Vagina (tissue), 2 donors: ENCODE measurements at regions not wholly inside any gene's neighbourhood (a gene's known extent, or its start where the extent isn't known, plus 50 kb on each side); places are given as distances from the start of the nearest gene placed in this dataset.
"Not testable (repeated sequence)": the region's sequence is repeated elsewhere in the genome, so short reads cannot be mapped to it uniquely, and the experiment has no call there.

Experiments
- DNase-seq, 2 donors: peaks; one replicate each; pipeline ENCODE4 v3.0.0-alpha.2; 2017; ENCODE audit errors: extremely low spot score in 2 of 2
- H3K27ac ChIP-seq: fragments of 200-600 bp; sonication (generic); one replicate; pipeline ENCODE4 v1.5.1; 2019
- H3K27me3 ChIP-seq: fragments of 200-600 bp; sonication (generic); one replicate; pipeline ENCODE4 v1.5.1; 2019
- H3K36me3 ChIP-seq, 2 donors: fragments of 200-600 bp; sonication (generic); one replicate each; pipeline ENCODE4 v1.5.1; 2017 to 2019
- H3K4me1 ChIP-seq: fragments of 200-600 bp; sonication (generic); one replicate; pipeline ENCODE4 v1.5.1; 2019
- H3K4me3 ChIP-seq, 2 donors: fragments of 200-600 bp; sonication (generic); 1 replicate in 1 of 2; 2 replicates in 1 of 2; pipeline ENCODE4 v1.5.1; 2016 to 2019
- H3K9me3 ChIP-seq: fragments of 200-600 bp; sonication (generic); one replicate; pipeline ENCODE4 v1.5.1; 2019
- POLR2A ChIP-seq, 2 donors: fragments of 450-650 bp; IDR thresholded peaks; one replicate each; pipeline ENCODE4 v1.6.1; 2017; ENCODE audit warnings: antibody characterized with exemption in 2 of 2, mild to moderate bottlenecking in 2 of 2, moderate library complexity in 2 of 2
- POLR2AphosphoS5 ChIP-seq, 2 donors: sonication (generic); formaldehyde crosslinking; IDR thresholded peaks; one replicate each; pipeline ENCODE4 v1.9.0; 2017; ENCODE audit warnings: antibody characterized with exemption in 2 of 2, mild to moderate bottlenecking in 2 of 2, low read depth in 1 of 2; ENCODE audit not compliant: insufficient read depth in 1 of 2
- intact Hi-C: fragments of 100-400 bp; cut with DNase I; formaldehyde crosslinking; loops from one replicate; pipeline ENCODE4 v1.15.1; 2023
- TF ChIP-seq, protein P1 (sequence below), 3 experiments: fragments of 450-650 bp in 2 of 3; fragments of 200-600 bp in 1 of 3; sonication (generic) in 1 of 3; IDR thresholded peaks; one replicate each; pipeline ENCODE4 v1.5.1; 2017 to 2019; ENCODE audit warnings: antibody characterized with exemption in 3 of 3, mild to moderate bottlenecking in 2 of 3, moderate library complexity in 2 of 3

- H3K4me1 ChIP-seq, result no peaks in the 10 kb centered on the region
- intact Hi-C loops, result no loop called here
- no peaks in the 10 kb centered on the region for H3K9me3 ChIP-seq
- no peak overlapping the region for H3K27ac ChIP-seq
- H3K4me3 ChIP-seq, result no peak overlapping the region
- H3K36me3 ChIP-seq, result no peaks in the 10 kb centered on the region
- no peaks in the 10 kb centered on the region for H3K27me3 ChIP-seq
- TF ChIP-seq, protein P1, sequence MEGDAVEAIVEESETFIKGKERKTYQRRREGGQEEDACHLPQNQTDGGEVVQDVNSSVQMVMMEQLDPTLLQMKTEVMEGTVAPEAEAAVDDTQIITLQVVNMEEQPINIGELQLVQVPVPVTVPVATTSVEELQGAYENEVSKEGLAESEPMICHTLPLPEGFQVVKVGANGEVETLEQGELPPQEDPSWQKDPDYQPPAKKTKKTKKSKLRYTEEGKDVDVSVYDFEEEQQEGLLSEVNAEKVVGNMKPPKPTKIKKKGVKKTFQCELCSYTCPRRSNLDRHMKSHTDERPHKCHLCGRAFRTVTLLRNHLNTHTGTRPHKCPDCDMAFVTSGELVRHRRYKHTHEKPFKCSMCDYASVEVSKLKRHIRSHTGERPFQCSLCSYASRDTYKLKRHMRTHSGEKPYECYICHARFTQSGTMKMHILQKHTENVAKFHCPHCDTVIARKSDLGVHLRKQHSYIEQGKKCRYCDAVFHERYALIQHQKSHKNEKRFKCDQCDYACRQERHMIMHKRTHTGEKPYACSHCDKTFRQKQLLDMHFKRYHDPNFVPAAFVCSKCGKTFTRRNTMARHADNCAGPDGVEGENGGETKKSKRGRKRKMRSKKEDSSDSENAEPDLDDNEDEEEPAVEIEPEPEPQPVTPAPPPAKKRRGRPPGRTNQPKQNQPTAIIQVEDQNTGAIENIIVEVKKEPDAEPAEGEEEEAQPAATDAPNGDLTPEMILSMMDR (IDR thresholded peaks at IDR 0.05), result no peak
- TF ChIP-seq POLR2AphosphoS5 (IDR thresholded peaks at IDR 0.05; ENCODE audit: insufficient read depth in 1 of 2, low read depth in 1 of 2), result no peak
- no peak for TF ChIP-seq POLR2A (IDR thresholded peaks at IDR 0.05)
- DNase-seq, result no peak
These were observed 572.5 kb downstream of the POM121L12 start for GRCh38 chr7:53607961-53608360.

DNA sequence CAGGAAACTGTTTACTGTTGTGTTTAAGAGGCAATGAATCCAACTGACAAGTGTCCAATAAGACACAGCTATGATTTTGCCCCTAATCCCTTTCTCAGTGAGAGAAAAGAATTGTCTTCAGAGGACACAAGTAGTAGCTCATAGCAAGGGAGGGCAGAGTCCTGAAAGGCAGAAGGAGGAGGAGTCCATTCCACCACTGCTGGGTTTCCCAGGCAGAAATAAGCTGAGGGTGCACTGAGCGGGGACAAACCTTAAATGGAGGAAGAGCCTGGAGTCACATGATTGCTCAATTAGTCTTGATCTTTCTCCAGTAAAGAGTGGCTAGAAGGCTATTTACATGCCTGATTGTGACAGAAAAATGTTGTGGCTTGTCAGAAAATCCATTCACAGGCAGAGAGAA, 573.8 kb downstream of the POM121L12 start:
- H3K4me1 ChIP-seq, result no peaks in the 10 kb centered on the region
- TF ChIP-seq POLR2AphosphoS5 (IDR thresholded peaks at IDR 0.05; ENCODE audit: insufficient read depth in 1 of 2, low read depth in 1 of 2) (no peak), POLR2A (IDR thresholded peaks at IDR 0.05) (no peak)
- TF ChIP-seq, protein P1 (IDR thresholded peaks at IDR 0.05), result no peak
- no peaks in the 10 kb centered on the region for H3K36me3 ChIP-seq
- no peaks in the 10 kb centered on the region for H3K27me3 ChIP-seq
- H3K9me3 ChIP-seq, result no peaks in the 10 kb centered on the region
- H3K4me3 ChIP-seq, result no peak overlapping the region
- no peak overlapping the region for H3K27ac ChIP-seq
- no peak for DNase-seq
- intact Hi-C loops, result no loop called here

DNA sequence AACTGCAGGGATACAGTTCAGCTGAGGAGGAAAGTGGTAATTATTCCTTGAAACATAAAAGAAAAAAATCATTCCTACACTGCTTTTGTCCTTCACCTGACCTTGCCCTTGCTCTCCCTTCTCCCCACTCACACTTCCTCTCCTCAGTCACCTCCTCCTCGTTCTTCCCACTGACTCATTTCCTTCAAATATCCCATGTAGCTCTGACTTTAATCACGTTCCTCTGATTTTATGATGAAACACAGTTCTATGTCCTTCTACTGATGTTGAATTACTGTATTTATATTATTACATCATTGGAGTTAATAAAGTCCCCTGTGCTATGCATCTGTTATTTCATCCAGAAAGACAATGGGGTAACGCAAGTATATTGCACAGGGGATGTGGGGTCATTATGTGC, 575.6 kb downstream of the POM121L12 start:
- intact Hi-C loops, result no loop called here
- TF ChIP-seq POLR2A (IDR thresholded peaks at IDR 0.05) (no peak), POLR2AphosphoS5 (IDR thresholded peaks at IDR 0.05; ENCODE audit: insufficient read depth in 1 of 2, low read depth in 1 of 2) (no peak)
- TF ChIP-seq, protein P1 (IDR thresholded peaks at IDR 0.05), result no peak
- Histone ChIP-seq H3K4me3 (no peak overlapping the region), H3K36me3 (no peaks in the 10 kb centered on the region), H3K27ac (no peak overlapping the region), H3K9me3 (no peaks in the 10 kb centered on the region), H3K27me3 (no peaks in the 10 kb centered on the region), H3K4me1 (no peaks in the 10 kb centered on the region)
- DNase-seq, result no peak

GRCh38 chr7:53624356-53624755, 588.9 kb downstream of the POM121L12 start:
- no peaks in the 10 kb centered on the region for H3K27me3 ChIP-seq
- no peak for TF ChIP-seq POLR2A (IDR thresholded peaks at IDR 0.05)
- TF ChIP-seq, protein P1 (IDR thresholded peaks at IDR 0.05), result no peak
- no peak for TF ChIP-seq POLR2AphosphoS5 (IDR thresholded peaks at IDR 0.05; ENCODE audit: insufficient read depth in 1 of 2, low read depth in 1 of 2)
- no peak for DNase-seq
- H3K4me1 ChIP-seq, result no peaks in the 10 kb centered on the region
- intact Hi-C loops, result no loop called here
- no peak overlapping the region for H3K27ac ChIP-seq
- no peaks in the 10 kb centered on the region for H3K36me3 ChIP-seq
- no peak overlapping the region for H3K4me3 ChIP-seq
- no peaks in the 10 kb centered on the region for H3K9me3 ChIP-seq

- Histone ChIP-seq H3K4me3 (no peak overlapping the region), H3K27me3 (no peaks in the 10 kb centered on the region), H3K4me1 (no peaks in the 10 kb centered on the region), H3K27ac (no peak overlapping the region), H3K36me3 (no peaks in the 10 kb centered on the region), H3K9me3 (no peaks in the 10 kb centered on the region)
- intact Hi-C loops, result no loop called here
- DNase-seq, result no peak
- TF ChIP-seq POLR2AphosphoS5 (IDR thresholded peaks at IDR 0.05; ENCODE audit: insufficient read depth in 1 of 2, low read depth in 1 of 2), result no peak
- TF ChIP-seq POLR2A (IDR thresholded peaks at IDR 0.05), result no peak
- TF ChIP-seq, protein P1 (IDR thresholded peaks at IDR 0.05), result no peak
These were observed 593.3 kb downstream of the POM121L12 start for GRCh38 chr7:53628775-53629174.

GRCh38 chr7:53635251-53635650, 599.8 kb downstream of the POM121L12 start:
- H3K36me3 ChIP-seq, H3K27me3 ChIP-seq, H3K27ac ChIP-seq, intact Hi-C loops, H3K4me3 ChIP-seq, H3K4me1 ChIP-seq, DNase-seq, H3K9me3 ChIP-seq: not testable (repeated sequence)
